SKM-1 treated with dmso at 0.1 percent for 144 hours (cell line): ENCODE measurements at regions not wholly inside any gene's neighbourhood (a gene's known extent, or its start where the extent isn't known, plus 50 kb on each side); places are given as distances from the start of the nearest gene placed in this dataset.

Source experiments
- DNase-seq: peaks from one replicate; lab custom pipeline; 2025; ENCODE audit not compliant: unreplicated experiment; lab: John Stamatoyannopoulos, UW

GRCh38 chr7:42494736-42495135 is 257.7 kb upstream of the GLI3 start:
- no peak for DNase-seq

- DNase-seq: no peak
Measured at GRCh38 chr7:42494199-42494710, 257.2 kb upstream of the GLI3 start.

GRCh38 chr7:42493436-42494198 is 256.6 kb upstream of the GLI3 start:
- no peak for DNase-seq

- DNase-seq: no peak
Measured at GRCh38 chr7:42492920-42493319, 255.9 kb upstream of the GLI3 start.

GRCh38 chr7:42491106-42491505 is 254.1 kb upstream of the GLI3 start:
- no peak for DNase-seq

GRCh38 chr7:42489299-42489698 is 252.3 kb upstream of the GLI3 start:
- no peak for DNase-seq

- no peak for DNase-seq
Measured at GRCh38 chr7:42485301-42485766, 248.3 kb upstream of the GLI3 start.

- no peak for DNase-seq
Measured at GRCh38 chr7:42483886-42484285, 246.9 kb upstream of the GLI3 start.

- no peak for DNase-seq
Measured at GRCh38 chr7:42479816-42480633, 243.0 kb upstream of the GLI3 start.

- DNase-seq: no peak
Measured at GRCh38 chr7:42479452-42479815, 242.4 kb upstream of the GLI3 start.

- no peak for DNase-seq
Measured at GRCh38 chr7:42478717-42479116, 241.7 kb upstream of the GLI3 start.

GRCh38 chr7:42476255-42476654 is 239.2 kb upstream of the GLI3 start:
- DNase-seq: no peak

- DNase-seq: no peak
Measured at GRCh38 chr7:42475082-42475481, 238.1 kb upstream of the GLI3 start.

- DNase-seq: no peak
Measured at GRCh38 chr7:42473099-42473498, 236.1 kb upstream of the GLI3 start.

- no peak for DNase-seq
Measured at GRCh38 chr7:42471573-42472174, 234.7 kb upstream of the GLI3 start.

- peak; percentile 100 for DNase-seq
Measured at GRCh38 chr7:42469341-42469740, 232.3 kb upstream of the GLI3 start.

GRCh38 chr7:42468471-42468870 is 231.5 kb upstream of the GLI3 start:
- no peak for DNase-seq

- no peak for DNase-seq
Measured at GRCh38 chr7:42461537-42461936, 224.5 kb upstream of the GLI3 start.

GRCh38 chr7:42460933-42461332 is 223.9 kb upstream of the GLI3 start:
- DNase-seq: no peak

GRCh38 chr7:42460148-42460547 is 223.1 kb upstream of the GLI3 start:
- no peak for DNase-seq

GRCh38 chr7:42457663-42458062 is 220.7 kb upstream of the GLI3 start:
- DNase-seq: no peak
